ENCODE measurements at regions not wholly inside any gene's neighbourhood (a gene's known extent, or its start where the extent isn't known, plus 50 kb on each side); places are given as distances from the start of the nearest gene placed in this dataset.

DNA sequence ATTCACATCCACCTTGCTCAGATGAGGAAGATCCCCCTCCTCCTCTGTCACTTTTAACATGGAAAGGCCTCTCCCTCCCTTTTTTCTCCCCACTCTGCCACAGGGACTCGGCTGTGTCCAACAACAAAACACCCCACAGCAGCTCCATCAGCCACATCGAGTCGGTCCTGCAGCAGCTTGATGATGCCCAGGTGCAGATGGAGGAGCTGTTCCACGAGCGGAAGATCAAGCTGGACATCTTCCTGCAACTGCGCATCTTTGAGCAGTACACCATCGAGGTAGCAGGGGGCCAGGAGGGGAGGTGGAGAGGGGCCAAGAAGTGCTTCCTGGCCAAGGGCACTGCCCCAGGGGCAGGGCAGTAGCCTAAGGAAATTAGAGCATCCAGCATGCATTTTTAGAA is 331.7 kb upstream of the UMPS start:
- TF ChIP-seq CTCF (conservative IDR thresholded peaks at IDR 0.05 in 1 of 2, IDR thresholded peaks at IDR 0.05 in 1 of 2; ENCODE audit: low read depth in 1 of 2, low read length in 2 of 2) (no peak), EZH2 (IDR thresholded peaks at IDR 0.05; ENCODE audit: low read length, missing control alignments) (no peak)

All from fibroblast of lung (primary cell).